GM21390 (cell line): ENCODE measurements at regions not wholly inside any gene's neighbourhood (a gene's known extent, or its start where the extent isn't known, plus 50 kb on each side); places are given as distances from the start of the nearest gene placed in this dataset.
A peak's percentile ranks its signal among the peaks of the same experiment; 100 is the strongest.
"Not testable (repeated sequence)": the region's sequence is repeated elsewhere in the genome, so short reads cannot be mapped to it uniquely, and the experiment has no call there.

Experiments used
- ATAC-seq: cut with Tn5 transposase; IDR thresholded peaks from one replicate; pipeline ENCODE4 v1.9.1; 2021; ENCODE audit not compliant: unreplicated experiment

DNA sequence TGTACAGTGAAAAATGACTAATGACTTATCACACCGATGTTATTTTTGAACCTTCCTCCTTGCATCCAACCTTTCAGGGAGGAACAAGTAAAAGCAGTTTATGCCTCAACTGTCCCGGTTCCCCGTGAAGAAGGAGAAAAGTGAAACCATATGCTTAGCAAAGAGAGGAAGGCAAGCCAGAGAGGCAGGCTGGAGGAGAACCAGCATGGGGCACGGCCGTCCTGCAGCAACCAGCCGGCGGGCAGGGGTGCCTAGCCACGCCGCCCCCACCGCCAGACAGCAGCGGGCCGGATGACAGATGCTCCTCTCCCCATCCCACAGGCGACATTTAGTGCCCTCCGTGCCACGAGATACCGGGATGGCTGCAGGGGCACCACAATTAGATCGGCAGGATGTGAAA is 421.4 kb upstream of the MGMT start:
- no peak for ATAC-seq

GRCh38 chr10:129046065-129046681 is 420.9 kb upstream of the MGMT start:
- ATAC-seq, result no peak

DNA sequence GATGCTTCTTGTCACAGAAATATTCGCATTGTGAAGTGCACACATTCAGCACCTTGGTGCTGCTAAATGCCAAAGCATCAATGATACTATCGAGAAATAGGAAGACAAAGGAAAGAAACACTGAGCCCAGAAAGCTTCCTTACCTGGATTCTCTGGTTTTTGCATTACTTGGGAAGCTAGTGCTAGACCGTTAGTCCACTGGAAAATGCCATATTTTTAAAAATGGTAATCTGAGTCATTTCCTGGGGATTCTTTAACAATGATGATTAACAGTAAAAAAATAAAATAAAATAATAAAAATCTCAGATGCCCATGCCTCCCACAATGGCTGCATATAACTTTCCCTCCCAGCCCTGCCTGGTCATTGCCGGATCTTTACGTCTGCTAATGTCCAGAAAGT is 420.1 kb upstream of the MGMT start:
- no peak for ATAC-seq

DNA sequence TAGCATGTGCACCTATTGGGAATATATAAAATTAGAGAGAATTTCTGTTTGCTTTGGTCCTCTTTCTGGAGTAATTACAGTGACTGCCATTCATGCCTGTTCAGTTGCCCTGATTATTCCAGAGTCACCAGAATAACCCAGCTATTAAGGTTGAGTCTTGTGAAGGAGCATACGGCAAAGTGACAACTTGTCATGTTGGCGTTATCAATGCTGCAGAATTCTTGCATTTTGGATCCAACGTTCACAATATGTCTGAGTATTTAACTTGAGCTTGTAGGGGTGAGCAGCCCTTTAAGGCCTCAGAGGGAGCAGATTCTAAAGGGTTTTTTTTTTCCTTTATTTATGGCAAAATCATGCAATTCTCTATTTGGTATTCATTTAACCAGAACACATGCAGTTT is 419.4 kb upstream of the MGMT start:
- ATAC-seq, result no peak

DNA sequence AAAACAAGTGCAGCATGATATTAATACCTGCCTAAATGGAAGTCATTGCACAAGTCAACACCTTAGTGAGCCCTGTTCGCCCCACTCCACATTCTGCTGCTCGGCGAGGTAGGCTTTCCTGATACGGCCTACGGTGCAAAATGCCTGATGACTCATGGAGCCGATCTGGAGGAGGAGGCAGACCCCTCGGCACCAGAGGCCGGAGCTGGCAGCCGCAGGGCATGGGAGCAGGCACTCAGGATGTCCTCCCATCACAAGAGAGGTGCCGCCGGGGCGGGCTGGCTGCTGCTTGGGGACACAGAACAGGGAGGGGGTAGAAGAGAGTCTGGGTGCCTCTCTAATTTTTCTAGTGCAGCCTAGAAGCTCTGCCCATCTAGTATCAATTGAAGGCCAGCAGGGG is 418.5 kb upstream of the MGMT start:
- ATAC-seq, result no peak

GRCh38 chr10:129049501-129049900 is 417.5 kb upstream of the MGMT start:
- no peak for ATAC-seq

GRCh38 chr10:129055225-129055624 is 411.8 kb upstream of the MGMT start:
- no peak for ATAC-seq

- no peak for ATAC-seq
Measured at GRCh38 chr10:129055986-129056385, 411.1 kb upstream of the MGMT start.

- peak; percentile 42 for ATAC-seq
Measured at GRCh38 chr10:129056734-129057689, 410.0 kb upstream of the MGMT start.

GRCh38 chr10:129057856-129058663 is 409.0 kb upstream of the MGMT start:
- ATAC-seq, result peak; percentile 94

GRCh38 chr10:129058664-129059155 is 408.3 kb upstream of the MGMT start:
- ATAC-seq, result no peak

- ATAC-seq, result no peak
Measured at GRCh38 chr10:129059977-129060376, 407.1 kb upstream of the MGMT start.

GRCh38 chr10:129063212-129063611 is 403.8 kb upstream of the MGMT start:
- ATAC-seq, result no peak

- ATAC-seq, result no peak
Measured at GRCh38 chr10:129063877-129064276, 403.2 kb upstream of the MGMT start.

DNA sequence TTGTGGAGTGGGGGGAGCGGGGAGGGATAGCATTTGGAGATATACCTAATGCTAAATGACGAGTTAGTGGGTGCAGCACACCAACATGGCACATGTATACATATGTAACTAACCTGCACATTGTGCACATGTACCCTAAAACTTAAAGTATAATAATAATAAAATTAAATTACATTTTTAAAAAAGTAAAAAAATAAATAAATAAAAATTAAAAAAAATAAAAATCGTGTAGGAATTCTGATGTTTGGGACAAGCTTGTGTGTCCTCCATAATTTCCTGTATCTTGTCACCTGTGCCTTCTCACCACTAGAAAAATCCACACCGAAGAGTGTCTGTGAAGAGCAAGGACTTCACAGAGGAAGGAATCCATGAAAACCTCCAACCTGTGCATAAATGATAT is 400.5 kb upstream of the MGMT start:
- not testable (repeated sequence) for ATAC-seq

GRCh38 chr10:129071411-129071810 is 395.6 kb upstream of the MGMT start:
- ATAC-seq, result not testable (repeated sequence)

- ATAC-seq, result no peak
Measured at GRCh38 chr10:129074939-129075338, 392.1 kb upstream of the MGMT start.

DNA sequence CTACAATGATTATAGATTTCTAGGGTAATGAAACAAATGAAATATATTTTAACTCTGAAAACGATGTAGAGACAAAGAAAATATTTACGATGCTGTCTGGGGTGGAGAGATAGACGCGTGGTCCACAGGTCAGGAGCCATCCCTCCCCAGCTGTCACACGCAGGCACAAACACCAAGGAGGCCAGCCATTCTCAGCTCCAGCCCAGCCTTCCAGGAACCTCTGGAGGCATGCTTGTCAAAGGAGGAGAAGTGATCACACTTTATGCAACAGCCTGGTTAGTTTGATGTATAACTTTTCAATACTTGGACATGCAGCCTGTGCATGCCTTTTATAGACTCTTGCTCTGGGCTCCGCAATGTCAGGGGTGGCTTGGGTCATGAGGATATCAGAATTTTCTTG is 391.5 kb upstream of the MGMT start:
- ATAC-seq, result no peak

DNA sequence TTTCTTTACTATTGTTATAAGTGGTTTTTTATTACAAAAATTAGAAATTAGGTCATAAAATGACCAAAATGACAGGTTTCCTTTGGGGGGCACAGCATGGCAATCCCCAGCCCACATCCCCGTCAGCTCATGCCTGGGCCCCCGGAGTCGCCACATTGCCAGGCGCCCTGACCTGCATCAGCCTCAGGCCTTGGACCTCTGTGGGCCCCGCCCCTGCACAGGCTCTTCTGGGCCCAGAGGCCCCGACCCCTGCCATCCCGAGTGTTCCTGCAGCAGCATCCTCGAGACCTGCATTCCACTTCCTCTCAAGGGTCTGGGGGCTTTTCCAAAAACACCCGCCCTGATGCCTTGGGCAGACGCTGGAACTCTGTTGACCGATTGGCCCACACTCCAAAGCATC is 391.1 kb upstream of the MGMT start:
- no peak for ATAC-seq

DNA sequence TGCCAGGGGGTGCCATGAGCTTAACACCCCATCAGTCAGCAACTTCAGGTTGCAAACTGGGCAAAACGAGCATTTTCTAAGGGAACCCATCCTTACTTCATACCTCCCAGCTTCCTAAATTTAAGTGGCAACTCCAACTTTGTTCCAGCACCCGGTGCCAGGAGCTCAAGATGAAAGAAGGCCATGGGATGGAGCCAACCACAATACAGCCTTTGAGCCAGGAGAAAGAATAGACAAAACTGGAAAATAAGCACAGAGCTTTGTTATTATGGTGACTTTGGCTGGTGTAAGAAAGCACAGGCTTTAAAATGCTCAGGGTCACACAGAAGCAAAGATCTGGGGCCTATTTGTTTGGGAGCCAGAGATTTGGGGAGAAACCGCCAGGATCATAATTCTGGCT is 388.7 kb upstream of the MGMT start:
- no peak for ATAC-seq

GRCh38 chr10:129078746-129079145 is 388.3 kb upstream of the MGMT start:
- ATAC-seq, result no peak
